ENCODE measurements at regions not wholly inside any gene's neighbourhood (a gene's known extent, or its start where the extent isn't known, plus 50 kb on each side); places are given as distances from the start of the nearest gene placed in this dataset.

- in situ Hi-C loops (cut with MboI; ENCODE audit: low pct_ligation_motif_present in 1 of 4, low pct_unique_long_range_greater_than_20kb in 1 of 4, low sequenced_read_pairs in 3 of 4) = no loop called here
- H3K9me3 ChIP-seq = no peaks in the 10 kb centered on the region
Observed at GRCh38 chr3:147210676-147211075, 195.7 kb downstream of the ZIC4 start.

GRCh38 chr3:147201086-147201485, 205.3 kb downstream of the ZIC4 start:
- H3K4me1 ChIP-seq = no peaks in the 10 kb centered on the region
- in situ Hi-C loops (cut with MboI; ENCODE audit: low pct_ligation_motif_present in 1 of 4, low pct_unique_long_range_greater_than_20kb in 1 of 4, low sequenced_read_pairs in 3 of 4) (no loop called here), intact Hi-C loops (cut with DNase I; ENCODE audit: low total_unique reads) (no loop called here)
- no peak for TF ChIP-seq POLR2AphosphoS5 (IDR thresholded peaks at IDR 0.05)
- TF ChIP-seq EP300 (IDR thresholded peaks at IDR 0.05; ENCODE audit: low read depth) = no peak
- TF ChIP-seq POLR2A (IDR thresholded peaks at IDR 0.05) = no peak
- TF ChIP-seq CTCF (IDR thresholded peaks at IDR 0.05) = no peak
- WGBS, 2 donors (ENCODE audit: low coverage in 1 of 2) = 80% methylated on average over 4 to 5 of the region's 5 CpGs
- H3K27ac ChIP-seq = no peak overlapping the region
- no peaks in the 10 kb centered on the region for H3K36me3 ChIP-seq
- no peaks in the 10 kb centered on the region for H3K9me3 ChIP-seq
- no peak for DNase-seq
- no peaks in the 10 kb centered on the region for H3K27me3 ChIP-seq
- no peak overlapping the region for H3K4me3 ChIP-seq

More at GRCh38 chr3:147210676-147211075, 195.7 kb downstream of the ZIC4 start:
- no peaks in the 10 kb centered on the region for H3K4me1 ChIP-seq
- H3K27ac ChIP-seq = no peak overlapping the region
- TF ChIP-seq POLR2A (IDR thresholded peaks at IDR 0.05) (no peak), EP300 (IDR thresholded peaks at IDR 0.05; ENCODE audit: low read depth) (no peak), POLR2AphosphoS5 (IDR thresholded peaks at IDR 0.05) (no peak), CTCF (IDR thresholded peaks at IDR 0.05) (no peak)
- H3K27me3 ChIP-seq = no peaks in the 10 kb centered on the region
- no peak for DNase-seq
- no peaks in the 10 kb centered on the region for H3K36me3 ChIP-seq
- H3K4me3 ChIP-seq = no peak overlapping the region
- intact Hi-C loops (cut with DNase I; ENCODE audit: low total_unique reads) = no loop called here

DNA sequence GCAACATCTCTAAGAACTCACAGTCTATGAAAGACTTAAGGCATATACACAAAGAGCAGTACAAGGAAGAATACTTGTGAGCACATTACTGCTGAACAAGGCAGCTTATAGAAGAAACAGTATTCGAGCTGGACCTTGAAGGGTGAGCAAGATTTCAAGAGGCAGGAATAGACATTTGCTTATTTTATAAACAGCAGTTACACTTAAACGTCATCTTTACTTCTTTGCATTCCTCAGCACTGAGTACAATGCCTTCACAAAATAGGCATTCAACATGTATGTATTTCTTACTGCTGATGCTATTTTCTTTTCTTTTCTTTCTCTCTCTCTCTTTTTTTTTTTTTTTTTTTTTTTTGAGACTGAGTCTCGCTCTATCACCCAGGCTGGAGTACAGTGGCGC, 205.8 kb downstream of the ZIC4 start:
- H3K36me3 ChIP-seq = no peaks in the 10 kb centered on the region
- no peak overlapping the region for H3K27ac ChIP-seq
- whole genome bisulfite sequencing, 2 donors (ENCODE audit: low coverage in 1 of 2) = 36 to 74% methylated on average over 2 to 4 of the region's 4 CpGs
- no peak for DNase-seq
- H3K9me3 ChIP-seq = no peaks in the 10 kb centered on the region
- H3K4me3 ChIP-seq = no peak overlapping the region
- intact Hi-C loops (cut with DNase I; ENCODE audit: low total_unique reads) (no loop called here), in situ Hi-C loops (cut with MboI; ENCODE audit: low pct_ligation_motif_present in 1 of 4, low pct_unique_long_range_greater_than_20kb in 1 of 4, low sequenced_read_pairs in 3 of 4) (no loop called here)
- no peaks in the 10 kb centered on the region for H3K27me3 ChIP-seq
- no peak for TF ChIP-seq POLR2A (IDR thresholded peaks at IDR 0.05)
- TF ChIP-seq POLR2AphosphoS5 (IDR thresholded peaks at IDR 0.05) = no peak
- no peak for TF ChIP-seq CTCF (IDR thresholded peaks at IDR 0.05)
- TF ChIP-seq EP300 (IDR thresholded peaks at IDR 0.05; ENCODE audit: low read depth) = no peak
- H3K4me1 ChIP-seq = no peaks in the 10 kb centered on the region

GRCh38 chr3:147197739-147198138, 208.6 kb downstream of the ZIC4 start:
- Histone ChIP-seq H3K4me1 (no peaks in the 10 kb centered on the region), H3K4me3 (no peak overlapping the region), H3K27ac (no peak overlapping the region), H3K27me3 (no peaks in the 10 kb centered on the region), H3K9me3 (no peaks in the 10 kb centered on the region), H3K36me3 (no peaks in the 10 kb centered on the region)
- no peak for TF ChIP-seq CTCF (IDR thresholded peaks at IDR 0.05)
- TF ChIP-seq EP300 (IDR thresholded peaks at IDR 0.05; ENCODE audit: low read depth) = no peak
- no peak for TF ChIP-seq POLR2A (IDR thresholded peaks at IDR 0.05)
- no peak for TF ChIP-seq POLR2AphosphoS5 (IDR thresholded peaks at IDR 0.05)
- no peak for DNase-seq
- intact Hi-C loops (cut with DNase I; ENCODE audit: low total_unique reads) = no loop called here
- in situ Hi-C loops (cut with MboI; ENCODE audit: low pct_ligation_motif_present in 1 of 4, low pct_unique_long_range_greater_than_20kb in 1 of 4, low sequenced_read_pairs in 3 of 4) = no loop called here
